Breast epithelium (tissue), 4 donors: ENCODE measurements at regions not wholly inside any gene's neighbourhood (a gene's known extent, or its start where the extent isn't known, plus 50 kb on each side); places are given as distances from the start of the nearest gene placed in this dataset.
"Not testable (repeated sequence)": the region's sequence is repeated elsewhere in the genome, so short reads cannot be mapped to it uniquely, and the experiment has no call there.

Experiments used
- DNase-seq, 2 donors: peaks; one replicate each; pipeline ENCODE4 v3.0.0-alpha.2; 2019; ENCODE audit warnings: low spot score in 2 of 2
- H3K27ac ChIP-seq, 2 donors: fragments of 200-600 bp; sonication (generic) in 1 of 2; one replicate each; pipeline ENCODE4 v1.5.1; 2016 to 2019; ENCODE audit warnings: mild to moderate bottlenecking in 1 of 2
- H3K27me3 ChIP-seq, 2 donors: fragments of 200-600 bp; sonication (generic) in 1 of 2; one replicate each; pipeline versions ENCODE4 v1.5.1 to v1.6.0; 2017 to 2019; ENCODE audit warnings: control low read depth in 1 of 2, mild to moderate bottlenecking in 1 of 2
- H3K36me3 ChIP-seq: fragments of 200-600 bp; one replicate; pipeline ENCODE4 v1.5.1; 2019
- H3K4me1 ChIP-seq, 2 donors: fragments of 200-600 bp; sonication (generic); one replicate each; pipeline ENCODE4 v1.5.1; 2016 to 2019; ENCODE audit warnings: control low read depth in 1 of 2
- H3K4me3 ChIP-seq, 3 donors: fragments of 200-600 bp; sonication (generic); 1 replicate in 2 of 3; 2 replicates in 1 of 3; pipeline ENCODE4 v1.5.1; 2016 to 2019; ENCODE audit warnings: mild to moderate bottlenecking in 3 of 3, moderate library complexity in 2 of 3
- H3K9me3 ChIP-seq, 2 donors: fragments of 200-600 bp; sonication (generic) in 1 of 2; one replicate each; pipeline ENCODE4 v1.5.1; 2016 to 2019; ENCODE audit warnings: control low read depth in 1 of 2
- CTCF ChIP-seq, 3 donors: fragments of 450-650 bp; IDR thresholded peaks; one replicate each; pipeline ENCODE4 v1.5.1; 2016 to 2017; ENCODE audit warnings: antibody characterized with exemption in 3 of 3, mild to moderate bottlenecking in 3 of 3, moderate library complexity in 3 of 3
- POLR2A ChIP-seq: fragments of 450-650 bp; IDR thresholded peaks from one replicate; pipeline ENCODE4 v1.6.1; 2016; ENCODE audit warnings: antibody characterized with exemption, mild to moderate bottlenecking, moderate library complexity
- POLR2AphosphoS5 ChIP-seq, 3 donors: sonication (generic); formaldehyde crosslinking; IDR thresholded peaks; one replicate each; pipeline ENCODE4 v1.6.1; 2017; ENCODE audit warnings: antibody characterized with exemption in 3 of 3
- intact Hi-C: fragments of 100-400 bp; cut with DNase I; formaldehyde crosslinking; loops from one replicate; pipeline ENCODE4 v1.15.1; 2023; ENCODE audit warnings: low total_unique reads

GRCh38 chr2:67159929-67160328 is 237.2 kb upstream of the ETAA1 start:
- Histone ChIP-seq H3K27ac (no peak overlapping the region), H3K4me1 (no peaks in the 10 kb centered on the region), H3K36me3 (no peaks in the 10 kb centered on the region), H3K9me3 (no peaks in the 10 kb centered on the region), H3K27me3 (no peaks in the 10 kb centered on the region), H3K4me3 (no peak overlapping the region)
- intact Hi-C loops: no loop called here
- TF ChIP-seq CTCF (IDR thresholded peaks at IDR 0.05) (no peak), POLR2A (no peak), POLR2AphosphoS5 (IDR thresholded peaks at IDR 0.05) (no peak)
- DNase-seq: no peak

GRCh38 chr2:67164771-67165522 is 232.2 kb upstream of the ETAA1 start:
- Histone ChIP-seq H3K4me3 (no peak overlapping the region), H3K27ac (no peak overlapping the region), H3K4me1 (no peaks in the 10 kb centered on the region), H3K36me3 (no peaks in the 10 kb centered on the region), H3K9me3 (peaks cover 0 to 3% of the 10 kb centered on the region in 2 donors), H3K27me3 (no peaks in the 10 kb centered on the region)
- no peak for TF ChIP-seq POLR2A
- no peak for TF ChIP-seq CTCF (IDR thresholded peaks at IDR 0.05)
- TF ChIP-seq POLR2AphosphoS5 (IDR thresholded peaks at IDR 0.05): no peak
- intact Hi-C loops: no loop called here
- DNase-seq: no peak

GRCh38 chr2:67165523-67165990 is 231.6 kb upstream of the ETAA1 start:
- intact Hi-C loops: no loop called here
- H3K27me3 ChIP-seq: no peaks in the 10 kb centered on the region
- TF ChIP-seq CTCF (IDR thresholded peaks at IDR 0.05) (no peak), POLR2A (no peak), POLR2AphosphoS5 (IDR thresholded peaks at IDR 0.05) (no peak)
- no peaks in the 10 kb centered on the region for H3K4me1 ChIP-seq
- DNase-seq: no peak
- peaks cover 0 to 3% of the 10 kb centered on the region in 2 donors for H3K9me3 ChIP-seq
- H3K27ac ChIP-seq: no peak overlapping the region
- no peak overlapping the region for H3K4me3 ChIP-seq
- no peaks in the 10 kb centered on the region for H3K36me3 ChIP-seq

GRCh38 chr2:67166511-67166910 is 230.6 kb upstream of the ETAA1 start:
- H3K4me1 ChIP-seq, H3K36me3 ChIP-seq, H3K4me3 ChIP-seq, H3K9me3 ChIP-seq, H3K27ac ChIP-seq, H3K27me3 ChIP-seq, intact Hi-C loops, DNase-seq: not testable (repeated sequence)

- Histone ChIP-seq H3K4me1 (no peaks in the 10 kb centered on the region), H3K9me3 (peaks cover 0 to 3% of the 10 kb centered on the region in 2 donors), H3K36me3 (no peaks in the 10 kb centered on the region), H3K27me3 (no peaks in the 10 kb centered on the region), H3K27ac (no peak overlapping the region), H3K4me3 (no peak overlapping the region)
- intact Hi-C loops: no loop called here
- no peak for DNase-seq
- TF ChIP-seq POLR2A (no peak), POLR2AphosphoS5 (IDR thresholded peaks at IDR 0.05) (no peak), CTCF (IDR thresholded peaks at IDR 0.05) (no peak)
These were observed 227.6 kb upstream of the ETAA1 start for GRCh38 chr2:67169417-67170140.
